PC-9 (cell line): ENCODE measurements at regions not wholly inside any gene's neighbourhood (a gene's known extent, or its start where the extent isn't known, plus 50 kb on each side); places are given as distances from the start of the nearest gene placed in this dataset.

Experiments
- EZH2 ChIP-seq: fragments of 200-600 bp; sonication (generic); IDR thresholded peaks from 2 replicates; pipeline ENCODE4 v1.8.0; 2017; ENCODE audit warnings: antibody characterized with exemption, low read depth
- TF ChIP-seq, protein P1 (sequence below): fragments of 200-600 bp; sonication (generic); conservative IDR thresholded peaks from 2 replicates; pipeline ENCODE4 v1.6.1; 2017; ENCODE audit warnings: mixed run types, antibody characterized with exemption, mild to moderate bottlenecking, moderate library complexity

DNA sequence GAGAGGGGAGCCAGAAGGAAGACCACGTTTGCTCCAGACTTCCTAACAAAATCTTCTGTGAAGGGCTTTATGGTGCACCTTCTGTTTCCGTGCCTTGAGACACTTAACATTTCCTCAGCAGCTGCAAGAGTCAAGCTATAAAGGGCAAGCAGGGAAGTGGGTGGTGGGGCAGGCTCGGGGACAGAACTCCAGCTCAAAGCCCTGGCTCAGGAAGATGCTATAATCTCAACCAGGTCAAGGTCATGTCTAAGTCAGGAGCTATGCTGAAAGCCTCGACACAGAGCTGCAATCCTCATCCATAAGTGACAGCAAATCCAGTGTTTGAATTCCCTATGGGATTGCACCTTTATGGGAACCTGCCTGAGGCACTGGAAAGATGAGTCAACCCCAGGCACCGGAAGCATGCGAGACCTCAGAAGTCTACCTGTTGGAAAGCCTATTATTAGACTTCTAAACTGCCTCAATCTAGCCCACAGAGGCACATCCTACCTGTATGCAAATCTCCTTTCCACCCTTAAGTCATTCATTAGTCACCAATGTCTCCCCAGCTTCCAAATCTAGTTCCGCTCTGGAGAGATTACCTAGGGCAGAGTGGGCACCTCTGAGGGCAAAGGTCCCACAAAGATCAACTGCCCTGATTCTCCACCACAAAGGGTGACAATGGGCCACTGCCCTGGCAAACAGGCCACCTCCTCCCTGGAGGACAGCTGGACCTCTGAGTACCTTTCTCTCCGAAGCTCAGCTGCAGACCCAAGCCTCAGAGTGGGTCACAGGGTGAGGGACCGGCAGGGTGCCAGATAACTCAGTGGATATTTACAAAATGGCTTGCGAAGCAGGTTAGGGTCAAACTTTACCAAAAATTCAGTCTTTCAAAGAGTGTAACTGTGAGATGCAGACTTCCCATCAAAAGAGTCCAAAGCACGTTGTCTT, 287.0 kb downstream of the CDC5L start:
- TF ChIP-seq, protein P1, sequence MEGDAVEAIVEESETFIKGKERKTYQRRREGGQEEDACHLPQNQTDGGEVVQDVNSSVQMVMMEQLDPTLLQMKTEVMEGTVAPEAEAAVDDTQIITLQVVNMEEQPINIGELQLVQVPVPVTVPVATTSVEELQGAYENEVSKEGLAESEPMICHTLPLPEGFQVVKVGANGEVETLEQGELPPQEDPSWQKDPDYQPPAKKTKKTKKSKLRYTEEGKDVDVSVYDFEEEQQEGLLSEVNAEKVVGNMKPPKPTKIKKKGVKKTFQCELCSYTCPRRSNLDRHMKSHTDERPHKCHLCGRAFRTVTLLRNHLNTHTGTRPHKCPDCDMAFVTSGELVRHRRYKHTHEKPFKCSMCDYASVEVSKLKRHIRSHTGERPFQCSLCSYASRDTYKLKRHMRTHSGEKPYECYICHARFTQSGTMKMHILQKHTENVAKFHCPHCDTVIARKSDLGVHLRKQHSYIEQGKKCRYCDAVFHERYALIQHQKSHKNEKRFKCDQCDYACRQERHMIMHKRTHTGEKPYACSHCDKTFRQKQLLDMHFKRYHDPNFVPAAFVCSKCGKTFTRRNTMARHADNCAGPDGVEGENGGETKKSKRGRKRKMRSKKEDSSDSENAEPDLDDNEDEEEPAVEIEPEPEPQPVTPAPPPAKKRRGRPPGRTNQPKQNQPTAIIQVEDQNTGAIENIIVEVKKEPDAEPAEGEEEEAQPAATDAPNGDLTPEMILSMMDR: no peak
- TF ChIP-seq EZH2: no peak
